Duodenal mucosa (tissue), 2 donors: ENCODE measurements at regions not wholly inside any gene's neighbourhood (a gene's known extent, or its start where the extent isn't known, plus 50 kb on each side); places are given as distances from the start of the nearest gene placed in this dataset.

Experiments
- H3K27ac ChIP-seq: one replicate; pipeline ENCODE4 v1.7.0; 2013; ENCODE audit warnings: low read depth, low read length
- H3K27me3 ChIP-seq, 2 donors: one replicate each; pipeline ENCODE4 v1.7.0; 2013; ENCODE audit warnings: low read length in 2 of 2, control low read depth in 1 of 2; ENCODE audit not compliant: insufficient read depth in 2 of 2, control insufficient read depth in 1 of 2
- H3K36me3 ChIP-seq, 2 donors: one replicate each; pipeline ENCODE4 v1.7.0; 2013; ENCODE audit warnings: low read length in 2 of 2, control low read depth in 1 of 2; ENCODE audit not compliant: insufficient read depth in 2 of 2, control insufficient read depth in 1 of 2
- H3K4me1 ChIP-seq, 2 donors: one replicate each; pipeline ENCODE4 v1.7.0; 2013; ENCODE audit warnings: low read length in 2 of 2, control low read depth in 1 of 2; ENCODE audit not compliant: insufficient read depth in 2 of 2, control insufficient read depth in 1 of 2
- H3K4me3 ChIP-seq, 2 donors: one replicate each; pipeline ENCODE4 v1.7.0; 2013; ENCODE audit warnings: low read length in 2 of 2, low read depth in 1 of 2
- H3K9ac ChIP-seq, 2 donors: one replicate each; pipeline ENCODE4 v1.7.0; 2013; ENCODE audit warnings: low read length in 2 of 2, low read depth in 1 of 2
- H3K9me3 ChIP-seq, 2 donors: one replicate each; pipeline ENCODE4 v1.7.0; 2013; ENCODE audit warnings: low read length in 2 of 2, control low read depth in 1 of 2; ENCODE audit not compliant: control insufficient read depth in 1 of 2

- no peaks in the 10 kb centered on the region for H3K36me3 ChIP-seq
- no peak overlapping the region for H3K27ac ChIP-seq
- H3K9ac ChIP-seq, result no peak overlapping the region
- H3K9me3 ChIP-seq, result peaks cover 0 to 8% of the 10 kb centered on the region in 2 donors
- H3K4me3 ChIP-seq, result no peak overlapping the region
- H3K4me1 ChIP-seq, result no peaks in the 10 kb centered on the region
- no peaks in the 10 kb centered on the region for H3K27me3 ChIP-seq
These were observed 325.5 kb downstream of the ZNF608 start for GRCh38 chr5:124420952-124421351.

GRCh38 chr5:124419531-124419930 lies 326.9 kb downstream of the ZNF608 start:
- Histone ChIP-seq H3K9ac (no peak overlapping the region), H3K36me3 (no peaks in the 10 kb centered on the region)

GRCh38 chr5:124418390-124418789 lies 328.0 kb downstream of the ZNF608 start:
- Histone ChIP-seq H3K4me1 (no peaks in the 10 kb centered on the region), H3K9me3 (peaks cover 0 to 5% of the 10 kb centered on the region in 2 donors), H3K27me3 (no peaks in the 10 kb centered on the region), H3K4me3 (no peak overlapping the region), H3K36me3 (no peaks in the 10 kb centered on the region), H3K9ac (no peak overlapping the region), H3K27ac (no peak overlapping the region)

More at GRCh38 chr5:124419531-124419930, 326.9 kb downstream of the ZNF608 start:
- Histone ChIP-seq H3K9me3 (peaks cover 0 to 8% of the 10 kb centered on the region in 2 donors), H3K4me3 (no peak overlapping the region), H3K4me1 (no peaks in the 10 kb centered on the region), H3K27me3 (no peaks in the 10 kb centered on the region), H3K27ac (no peak overlapping the region)

- H3K9ac ChIP-seq, result no peak overlapping the region
- H3K4me1 ChIP-seq, result no peaks in the 10 kb centered on the region
- H3K4me3 ChIP-seq, result no peak overlapping the region
- H3K27ac ChIP-seq, result no peak overlapping the region
- no peaks in the 10 kb centered on the region for H3K36me3 ChIP-seq
- no peaks in the 10 kb centered on the region for H3K9me3 ChIP-seq
- no peaks in the 10 kb centered on the region for H3K27me3 ChIP-seq
These were observed 329.2 kb downstream of the ZNF608 start for GRCh38 chr5:124417196-124417595.

GRCh38 chr5:124416627-124417026 lies 329.8 kb downstream of the ZNF608 start:
- no peaks in the 10 kb centered on the region for H3K27me3 ChIP-seq
- H3K27ac ChIP-seq, result no peak overlapping the region
- no peak overlapping the region for H3K4me3 ChIP-seq
- H3K4me1 ChIP-seq, result no peaks in the 10 kb centered on the region
- H3K9ac ChIP-seq, result no peak overlapping the region
- H3K9me3 ChIP-seq, result no peaks in the 10 kb centered on the region
- H3K36me3 ChIP-seq, result no peaks in the 10 kb centered on the region

- H3K4me1 ChIP-seq, result no peaks in the 10 kb centered on the region
- no peak overlapping the region for H3K9ac ChIP-seq
- H3K4me3 ChIP-seq, result no peak overlapping the region
- no peaks in the 10 kb centered on the region for H3K27me3 ChIP-seq
- H3K36me3 ChIP-seq, result no peaks in the 10 kb centered on the region
- no peak overlapping the region for H3K27ac ChIP-seq
- no peaks in the 10 kb centered on the region for H3K9me3 ChIP-seq
These were observed 331.5 kb downstream of the ZNF608 start for GRCh38 chr5:124414973-124415372.

GRCh38 chr5:124410539-124411488 lies 335.6 kb downstream of the ZNF608 start:
- Histone ChIP-seq H3K4me3 (no peak overlapping the region), H3K27ac (no peak overlapping the region), H3K4me1 (no peaks in the 10 kb centered on the region), H3K27me3 (no peaks in the 10 kb centered on the region), H3K36me3 (no peaks in the 10 kb centered on the region), H3K9me3 (no peaks in the 10 kb centered on the region), H3K9ac (no peak overlapping the region)

- no peaks in the 10 kb centered on the region for H3K4me1 ChIP-seq
- H3K27ac ChIP-seq, result no peak overlapping the region
- no peaks in the 10 kb centered on the region for H3K9me3 ChIP-seq
- no peak overlapping the region for H3K4me3 ChIP-seq
- H3K9ac ChIP-seq, result no peak overlapping the region
- H3K27me3 ChIP-seq, result no peaks in the 10 kb centered on the region
- H3K36me3 ChIP-seq, result no peaks in the 10 kb centered on the region
These were observed 337.5 kb downstream of the ZNF608 start for GRCh38 chr5:124408738-124409453.

GRCh38 chr5:124404796-124405195 lies 341.6 kb downstream of the ZNF608 start:
- no peak overlapping the region for H3K4me3 ChIP-seq
- no peak overlapping the region for H3K27ac ChIP-seq
- peaks cover 4 to 8% of the 10 kb centered on the region in 2 donors for H3K4me1 ChIP-seq
- H3K36me3 ChIP-seq, result no peaks in the 10 kb centered on the region
- no peaks in the 10 kb centered on the region for H3K27me3 ChIP-seq
- H3K9ac ChIP-seq, result no peak overlapping the region
- no peaks in the 10 kb centered on the region for H3K9me3 ChIP-seq

- Histone ChIP-seq H3K4me1 (peaks cover 4 to 8% of the 10 kb centered on the region in 2 donors), H3K4me3 (no peak overlapping the region), H3K36me3 (no peaks in the 10 kb centered on the region), H3K27ac (no peak overlapping the region), H3K27me3 (no peaks in the 10 kb centered on the region), H3K9ac (no peak overlapping the region), H3K9me3 (no peaks in the 10 kb centered on the region)
These were observed 343.2 kb downstream of the ZNF608 start for GRCh38 chr5:124403281-124403680.
